NCI-H524 (cell line): ENCODE measurements at regions not wholly inside any gene's neighbourhood (a gene's known extent, or its start where the extent isn't known, plus 50 kb on each side); places are given as distances from the start of the nearest gene placed in this dataset.

Experiments
- DNase-seq, 2 experiments: peaks; one replicate each; lab custom pipeline; 2025; lab: John Stamatoyannopoulos, UW

- no peak for DNase-seq
These were observed 1388.9 kb downstream of the C4orf33 start for GRCh38 chr4:130484826-130485225.

- no peak for DNase-seq
These were observed 1389.4 kb downstream of the C4orf33 start for GRCh38 chr4:130485371-130485770.

GRCh38 chr4:130486186-130486585 lies 1390.2 kb downstream of the C4orf33 start:
- no peak for DNase-seq

- DNase-seq, result no peak
These were observed 1390.9 kb downstream of the C4orf33 start for GRCh38 chr4:130486841-130487240.

GRCh38 chr4:130510661-130511060 lies 1414.7 kb downstream of the C4orf33 start:
- DNase-seq, result no peak

GRCh38 chr4:130511776-130512175 lies 1415.8 kb downstream of the C4orf33 start:
- no peak for DNase-seq

- no peak for DNase-seq
These were observed 1428.1 kb downstream of the C4orf33 start for GRCh38 chr4:130524057-130524456.

- DNase-seq, result no peak
These were observed 1434.6 kb downstream of the C4orf33 start for GRCh38 chr4:130530505-130530904.

GRCh38 chr4:130534651-130535050 lies 1438.7 kb downstream of the C4orf33 start:
- DNase-seq, result no peak

GRCh38 chr4:130542953-130543352 lies 1447.0 kb downstream of the C4orf33 start:
- no peak for DNase-seq

GRCh38 chr4:130545171-130545570 lies 1449.2 kb downstream of the C4orf33 start:
- no peak for DNase-seq

- DNase-seq, result no peak
These were observed 1449.6 kb downstream of the C4orf33 start for GRCh38 chr4:130545596-130545995.

- no peak for DNase-seq
These were observed 1463.3 kb downstream of the C4orf33 start for GRCh38 chr4:130559268-130559667.

GRCh38 chr4:130563185-130563888 lies 1467.4 kb downstream of the C4orf33 start:
- peak; percentile 64 to 78 for DNase-seq

- DNase-seq, result no peak
These were observed 1468.0 kb downstream of the C4orf33 start for GRCh38 chr4:130563889-130564418.

GRCh38 chr4:130568746-130569145 lies 1472.8 kb downstream of the C4orf33 start:
- no peak for DNase-seq

- DNase-seq, result no peak
These were observed 1477.8 kb downstream of the C4orf33 start for GRCh38 chr4:130573742-130574141.

GRCh38 chr4:130574215-130574614 lies 1478.3 kb downstream of the C4orf33 start:
- DNase-seq, result no peak

- DNase-seq, result peak; percentile 68 to 84
These were observed 1480.3 kb downstream of the C4orf33 start for GRCh38 chr4:130576218-130576617.

- DNase-seq, result no peak
These were observed 1495.1 kb downstream of the C4orf33 start for GRCh38 chr4:130591091-130591490.

- DNase-seq, result no peak
These were observed 1504.8 kb downstream of the C4orf33 start for GRCh38 chr4:130600706-130601105.

- no peak for DNase-seq
These were observed 1507.1 kb downstream of the C4orf33 start for GRCh38 chr4:130603043-130603442.

- DNase-seq, result no peak
These were observed 1512.2 kb downstream of the C4orf33 start for GRCh38 chr4:130608121-130608520.

GRCh38 chr4:130628531-130628930 lies 1532.6 kb downstream of the C4orf33 start:
- no peak for DNase-seq
